ENCODE measurements at regions not wholly inside any gene's neighbourhood (a gene's known extent, or its start where the extent isn't known, plus 50 kb on each side); places are given as distances from the start of the nearest gene placed in this dataset.
A peak's percentile ranks its signal among the peaks of the same experiment; 100 is the strongest.

GRCh38 chr1:4554271-4554865, 100.0 kb upstream of the AJAP1 start:
- ATAC-seq, result no peak

GRCh38 chr1:4557949-4558348, 96.5 kb upstream of the AJAP1 start:
- no peak for ATAC-seq

DNA sequence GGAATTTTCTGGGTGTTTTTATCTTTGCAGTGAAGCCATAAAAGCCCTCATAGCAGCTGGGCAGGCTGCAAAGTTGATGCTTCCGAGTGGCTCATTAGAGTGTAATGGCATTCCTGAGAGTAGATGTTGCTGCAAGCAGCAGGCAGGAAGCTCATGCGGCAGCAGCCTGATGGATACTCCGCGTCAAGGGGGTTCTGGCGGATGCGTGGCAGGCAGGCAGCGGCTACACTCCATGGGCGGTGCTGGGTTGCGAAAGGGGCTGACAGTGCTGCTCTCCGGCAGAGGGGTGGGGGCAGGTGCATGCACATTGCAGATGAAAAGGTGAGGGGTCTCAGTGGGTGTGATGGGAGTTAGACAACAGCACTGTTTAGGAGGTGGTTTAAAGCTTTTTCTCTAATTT, 93.2 kb upstream of the AJAP1 start:
- no peak for ATAC-seq

GRCh38 chr1:4562321-4562720, 92.1 kb upstream of the AJAP1 start:
- no peak for ATAC-seq

DNA sequence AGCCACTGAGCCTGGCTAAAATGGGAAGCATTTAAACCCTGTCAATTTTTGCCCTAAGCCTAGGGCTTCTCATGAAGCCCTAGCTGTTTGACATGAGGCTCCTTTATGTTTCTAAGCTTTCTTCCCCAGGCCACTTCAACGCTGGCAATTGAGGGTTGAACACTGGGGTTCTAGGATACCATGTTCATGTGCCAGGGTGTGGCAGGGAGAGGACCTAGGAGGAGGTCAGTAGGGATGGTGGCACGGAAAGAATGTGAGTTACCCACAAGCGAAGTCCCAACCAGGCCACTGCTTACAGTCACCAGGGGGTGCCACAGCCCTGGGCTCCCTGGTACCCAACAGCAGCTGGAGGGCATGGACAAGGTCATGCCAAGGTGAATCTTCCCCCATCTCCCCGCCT, 90.8 kb upstream of the AJAP1 start:
- no peak for ATAC-seq

DNA sequence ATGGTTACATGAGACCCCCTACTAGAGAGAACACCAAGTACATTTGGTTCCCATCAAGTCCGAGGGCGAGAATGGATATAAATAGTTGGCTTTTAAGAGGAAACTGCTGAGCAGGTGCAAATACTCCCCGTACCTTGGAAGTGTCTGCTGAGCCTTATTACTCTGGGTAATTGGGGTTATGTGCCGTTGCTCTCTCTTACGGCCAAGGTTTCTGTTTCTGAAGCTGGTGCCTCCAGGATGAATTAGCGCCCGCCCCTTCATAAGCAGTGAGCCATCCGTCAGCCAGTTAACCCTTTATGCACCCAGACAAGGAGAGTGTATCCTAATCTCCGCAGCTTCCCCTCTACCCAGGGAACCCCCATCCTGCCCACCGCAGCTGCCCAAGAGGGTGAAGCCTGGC, 90.4 kb upstream of the AJAP1 start:
- no peak for ATAC-seq

- no peak for ATAC-seq
Measured at GRCh38 chr1:4565166-4565565, 89.2 kb upstream of the AJAP1 start.

- ATAC-seq, result no peak
Measured at GRCh38 chr1:4565801-4566449, 88.5 kb upstream of the AJAP1 start.

DNA sequence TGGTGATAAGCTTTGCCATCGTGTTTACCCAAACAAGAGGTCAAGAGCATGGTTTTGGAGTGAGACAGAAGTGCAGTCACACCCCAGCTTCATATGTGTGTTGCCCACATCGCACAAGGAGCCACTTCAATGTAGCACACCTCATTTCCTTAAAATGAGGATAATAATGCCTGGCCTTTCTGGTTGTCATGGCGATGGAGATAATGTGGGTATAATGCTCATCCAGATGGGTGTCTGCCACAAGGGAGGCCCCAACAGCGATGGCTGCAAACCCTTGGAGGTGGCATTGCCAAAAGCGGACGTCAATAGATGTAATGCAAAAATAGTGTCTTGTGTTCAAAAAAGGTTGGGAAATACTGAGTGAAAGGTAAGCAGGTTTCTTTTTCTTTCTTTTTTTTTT, 83.1 kb upstream of the AJAP1 start:
- no peak for ATAC-seq

DNA sequence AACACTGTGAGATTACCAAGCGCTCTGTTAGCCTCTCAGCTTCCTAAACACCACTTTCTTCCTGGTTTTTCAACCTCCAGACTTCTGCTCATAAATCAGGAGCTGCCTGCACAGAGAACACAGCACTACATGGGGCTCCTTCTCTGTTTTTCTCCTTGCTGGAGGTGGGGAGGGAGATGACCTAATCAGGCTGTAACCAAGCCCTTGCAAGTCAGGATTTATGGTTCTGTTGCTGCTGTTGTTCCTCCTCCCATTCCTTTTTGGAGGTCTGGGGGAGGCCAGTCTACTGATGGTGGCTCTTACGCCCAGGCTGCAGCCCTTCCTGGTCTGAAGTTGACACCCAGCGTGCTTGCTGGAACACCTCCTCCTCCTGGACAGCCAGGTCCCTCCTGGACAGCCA, 80.9 kb upstream of the AJAP1 start:
- no peak for ATAC-seq

DNA sequence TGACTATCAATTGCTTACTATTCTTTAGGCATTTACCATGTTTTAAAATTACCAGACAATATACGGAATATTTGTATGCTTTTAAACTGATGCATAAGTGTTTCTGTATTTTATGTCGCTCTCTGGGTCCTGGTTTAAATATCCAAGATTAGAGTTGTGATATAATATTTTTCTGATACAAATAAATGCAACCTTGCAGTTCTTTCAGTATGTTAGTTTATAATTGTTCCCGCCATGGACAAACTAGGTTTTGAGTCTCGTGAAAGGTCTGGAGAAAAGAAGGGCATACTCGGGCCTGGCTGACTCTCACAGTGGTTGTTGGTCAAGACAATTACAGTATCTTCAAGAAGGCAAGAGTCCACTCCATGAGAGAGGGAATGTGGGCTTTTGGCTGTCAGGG, 72.6 kb upstream of the AJAP1 start:
- ATAC-seq, result no peak

- ATAC-seq, result no peak
Measured at GRCh38 chr1:4584449-4584848, 70.0 kb upstream of the AJAP1 start.

DNA sequence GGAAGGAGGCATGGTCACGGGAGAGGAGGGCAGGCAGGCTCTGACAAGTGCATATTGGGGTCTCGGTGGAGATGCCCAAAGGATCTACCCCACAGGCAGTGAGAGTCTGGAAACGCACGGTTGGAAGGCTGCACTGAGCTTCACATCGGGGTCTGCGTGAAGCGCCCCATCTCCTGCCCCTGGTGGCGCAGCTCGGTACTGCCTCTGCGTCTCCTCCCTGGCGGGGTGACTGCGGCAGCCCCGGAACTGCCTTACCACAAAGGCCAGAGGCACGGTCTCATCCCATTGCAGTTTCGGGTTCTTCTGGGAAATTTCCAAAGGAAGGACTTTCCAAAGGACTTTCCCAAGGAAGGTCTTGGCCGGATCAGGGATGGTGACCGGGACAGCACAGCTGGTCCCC, 69.2 kb upstream of the AJAP1 start:
- no peak for ATAC-seq

- ATAC-seq, result no peak
Measured at GRCh38 chr1:4585705-4586104, 68.7 kb upstream of the AJAP1 start.

DNA sequence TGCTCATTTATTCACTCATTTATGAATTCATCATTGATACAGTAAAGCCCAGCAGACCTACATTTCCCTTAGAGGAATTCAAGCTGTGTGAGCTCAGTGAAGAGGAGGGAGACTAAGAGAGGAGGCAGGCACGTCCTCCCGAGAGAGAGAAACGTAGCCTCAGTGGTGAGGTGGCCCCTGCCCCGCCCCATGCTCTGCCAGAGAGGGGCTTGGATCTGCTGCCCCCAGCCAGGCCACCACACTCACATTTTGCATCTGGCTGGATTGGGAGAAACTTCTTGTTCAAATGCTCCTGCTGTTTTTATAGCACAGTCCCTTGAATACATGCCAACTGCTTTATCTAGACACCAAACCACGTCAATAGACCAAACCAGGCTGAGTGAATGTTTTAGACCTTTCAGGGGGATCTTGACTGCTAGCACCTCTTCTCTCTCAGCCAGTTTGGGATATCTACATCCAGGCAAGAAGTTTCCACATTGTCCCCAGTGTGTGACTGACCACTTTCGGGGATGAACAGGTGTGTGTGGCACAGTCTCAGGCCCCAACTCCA, 67.7 kb upstream of the AJAP1 start:
- no peak for ATAC-seq

- no peak for ATAC-seq
Measured at GRCh38 chr1:4587721-4588120, 66.7 kb upstream of the AJAP1 start.

DNA sequence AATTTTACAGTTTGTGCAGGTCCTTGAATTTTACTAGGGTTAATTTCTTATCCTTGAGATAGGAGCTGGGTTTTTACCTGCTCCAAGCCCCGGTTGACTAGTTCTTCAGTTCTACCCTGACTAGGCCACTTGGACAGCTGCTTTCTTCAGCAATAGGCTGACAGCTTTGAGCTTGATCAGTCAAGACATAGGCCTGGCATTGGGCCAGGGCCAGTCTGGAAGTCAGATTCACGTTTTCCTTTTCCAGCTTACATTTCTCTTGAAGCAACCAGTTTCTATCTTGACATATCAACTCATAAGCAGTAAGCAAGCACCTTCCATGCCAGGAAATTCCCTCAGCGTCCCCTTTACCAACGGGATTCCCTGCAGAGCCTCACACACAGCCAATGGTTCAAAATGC, 63.7 kb upstream of the AJAP1 start:
- ATAC-seq, result no peak

- ATAC-seq, result no peak
Measured at GRCh38 chr1:4591926-4592325, 62.5 kb upstream of the AJAP1 start.

- no peak for ATAC-seq
Measured at GRCh38 chr1:4593106-4593505, 61.3 kb upstream of the AJAP1 start.

GRCh38 chr1:4594286-4594991, 60.0 kb upstream of the AJAP1 start:
- peak; percentile 39 for ATAC-seq

DNA sequence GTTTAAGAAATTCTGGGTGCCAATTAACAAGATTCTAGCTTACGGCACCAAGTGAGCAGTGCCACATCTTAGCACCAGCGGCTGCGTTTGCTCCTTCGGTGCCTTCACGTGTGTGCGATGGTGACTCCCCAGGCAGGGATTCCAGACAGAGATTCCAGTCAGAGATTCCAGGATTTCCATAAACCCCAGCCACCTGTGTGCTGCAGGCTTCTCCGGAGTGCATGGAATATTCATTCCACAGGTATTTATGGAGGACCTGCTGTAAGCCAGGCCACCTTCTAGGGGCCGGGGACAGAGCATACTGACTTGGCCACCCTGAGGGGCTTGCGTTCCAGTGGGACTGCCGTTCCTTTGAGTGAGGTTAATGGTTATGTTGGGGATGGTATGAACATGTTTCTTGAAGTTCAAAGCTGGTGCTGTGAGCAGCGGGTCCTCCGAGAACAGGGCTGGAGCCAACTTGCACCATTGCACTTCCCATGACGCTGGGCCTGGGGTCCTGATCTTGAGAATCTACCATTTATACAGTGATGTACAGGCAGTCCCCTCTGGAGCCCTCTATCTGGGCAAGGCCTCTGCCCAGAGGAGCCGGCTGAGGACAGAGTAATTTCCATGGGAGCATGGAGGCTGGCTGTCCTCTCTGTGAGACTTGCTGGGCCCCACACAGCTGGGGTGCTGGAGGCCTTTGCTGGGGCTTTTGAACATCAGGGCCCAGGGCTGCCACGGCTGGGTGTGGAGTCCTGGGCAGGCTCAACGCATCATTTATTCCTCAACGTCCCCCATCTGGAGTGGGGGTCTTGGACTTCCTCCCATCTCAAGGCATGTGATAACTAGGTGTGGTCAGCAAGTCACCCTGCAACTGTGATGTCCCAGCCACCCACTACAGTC, 58.8 kb upstream of the AJAP1 start:
- no peak for ATAC-seq

DNA sequence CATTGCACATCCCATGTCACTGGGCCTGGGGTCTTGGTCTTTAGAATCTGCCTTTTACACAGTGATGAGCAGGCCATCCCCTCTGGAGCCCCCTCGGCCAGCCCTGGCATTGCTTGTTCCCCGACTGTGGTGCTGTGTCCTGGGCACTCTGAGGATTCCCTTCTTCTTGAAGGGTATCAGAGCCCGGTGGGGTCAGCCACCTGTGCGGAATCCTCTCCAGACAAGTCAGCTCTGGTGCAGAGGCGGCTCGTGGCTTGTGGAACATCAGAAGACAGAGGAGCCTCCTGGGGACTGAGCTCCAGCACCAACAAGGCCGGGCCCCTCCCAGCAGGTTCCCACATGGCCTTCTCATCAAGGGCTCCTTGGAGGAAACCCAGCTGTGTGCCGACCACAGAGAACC, 57.9 kb upstream of the AJAP1 start:
- no peak for ATAC-seq

DNA sequence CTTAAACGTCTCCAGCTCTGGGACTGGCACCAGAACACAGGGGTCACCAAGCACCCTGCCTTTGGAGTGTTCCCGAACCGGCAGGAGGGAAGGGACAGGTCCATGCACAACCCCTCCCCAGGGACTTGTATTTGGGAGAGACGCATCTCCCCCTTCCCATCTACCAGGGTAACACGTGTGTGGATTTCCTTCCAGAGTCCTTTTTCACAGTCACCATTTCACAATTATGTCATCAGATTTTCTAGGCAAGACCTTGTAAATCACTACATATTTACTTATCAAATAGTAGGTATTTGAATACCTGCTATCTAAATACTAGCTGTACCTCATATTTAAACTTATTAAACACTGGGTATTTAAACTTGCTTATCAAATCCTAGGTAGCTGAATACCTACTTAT, 57.4 kb upstream of the AJAP1 start:
- ATAC-seq, result no peak
